Activated CD4-positive, alpha-beta T cell treated with anti-CD3 and anti-CD28 coated beads, Interleukin-2, Interleukin-4, amounts not matched to agents 100 ng/mL and 50 ng/mL, durations not matched to agents 16 hours and 8 hours (primary cell): ENCODE measurements at regions not wholly inside any gene's neighbourhood (a gene's known extent, or its start where the extent isn't known, plus 50 kb on each side); places are given as distances from the start of the nearest gene placed in this dataset.

Experiments used
- DNase-seq: peaks from one replicate; pipeline ENCODE4 v3.0.0-alpha.2; 2020; ENCODE audit warnings: low spot score

DNA sequence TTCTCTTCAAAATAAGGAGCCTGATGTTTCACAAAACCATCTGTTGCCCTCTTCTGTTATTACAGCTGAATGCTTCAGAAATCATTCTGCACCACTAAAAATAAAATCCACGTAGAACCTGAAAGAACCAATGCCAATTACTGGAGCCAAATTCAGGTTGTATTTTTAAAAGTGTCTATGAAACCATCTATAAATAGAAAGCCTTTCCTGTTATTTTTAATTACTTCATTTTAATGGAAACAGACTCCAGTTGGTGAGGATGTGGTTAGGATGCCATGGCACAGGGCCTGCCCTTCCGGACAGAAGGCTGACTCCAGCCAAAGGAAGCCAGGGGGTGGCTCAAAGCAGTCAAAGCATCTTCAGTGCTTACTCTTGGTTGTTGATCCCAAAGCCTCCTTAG is 119.8 kb downstream of the TENT4A start:
- DNase-seq = no peak

DNA sequence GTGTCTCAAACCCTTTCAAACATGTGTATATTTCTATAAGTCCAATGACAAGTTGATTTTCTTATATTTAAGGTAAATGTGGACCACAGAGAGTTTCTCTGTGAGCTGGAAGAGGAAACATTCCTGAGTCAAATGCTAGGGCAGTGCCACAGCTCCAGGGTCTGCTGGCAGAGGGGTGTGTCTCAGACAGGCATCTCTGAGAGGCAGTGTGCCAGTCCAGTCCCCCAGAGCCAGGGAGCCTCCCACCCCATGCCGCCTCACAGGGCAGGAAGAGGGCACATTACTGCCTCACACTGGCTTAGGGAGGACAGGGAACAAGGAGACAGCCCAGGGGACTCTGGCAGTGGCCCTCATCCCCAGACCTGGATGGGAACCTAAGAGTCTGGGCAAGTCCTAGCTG is 120.2 kb downstream of the TENT4A start:
- no peak for DNase-seq

- DNase-seq = no peak
These were observed 123.9 kb downstream of the TENT4A start for GRCh38 chr5:6837095-6837494.

- peak; percentile 43 for DNase-seq
These were observed 124.4 kb downstream of the TENT4A start for GRCh38 chr5:6837519-6838110.

GRCh38 chr5:6838736-6839135 is 125.5 kb downstream of the TENT4A start:
- no peak for DNase-seq

GRCh38 chr5:6840136-6840793 is 127.0 kb downstream of the TENT4A start:
- no peak for DNase-seq

DNA sequence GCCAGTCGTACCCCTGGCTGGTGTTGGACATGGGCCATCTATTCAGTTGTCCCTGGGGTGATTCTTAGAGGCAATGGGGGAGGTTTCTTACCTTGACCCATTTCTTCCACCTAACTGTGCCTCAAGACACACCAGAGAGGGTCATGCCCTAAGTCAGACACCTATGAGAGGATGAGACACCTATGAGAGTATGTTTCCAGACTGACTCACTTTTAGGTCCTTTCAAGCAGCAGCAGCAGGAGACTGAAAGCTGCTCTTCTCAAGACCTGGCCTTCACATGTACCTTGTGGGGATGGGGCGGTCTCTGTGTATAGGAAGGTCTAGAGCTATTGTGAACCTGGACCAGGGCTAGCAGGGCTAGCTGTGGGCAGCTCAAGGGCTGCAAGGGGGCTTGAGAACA is 130.1 kb downstream of the TENT4A start:
- DNase-seq = no peak

GRCh38 chr5:6843821-6844220 is 130.6 kb downstream of the TENT4A start:
- no peak for DNase-seq

- DNase-seq = no peak
These were observed 132.6 kb downstream of the TENT4A start for GRCh38 chr5:6845856-6846255.

DNA sequence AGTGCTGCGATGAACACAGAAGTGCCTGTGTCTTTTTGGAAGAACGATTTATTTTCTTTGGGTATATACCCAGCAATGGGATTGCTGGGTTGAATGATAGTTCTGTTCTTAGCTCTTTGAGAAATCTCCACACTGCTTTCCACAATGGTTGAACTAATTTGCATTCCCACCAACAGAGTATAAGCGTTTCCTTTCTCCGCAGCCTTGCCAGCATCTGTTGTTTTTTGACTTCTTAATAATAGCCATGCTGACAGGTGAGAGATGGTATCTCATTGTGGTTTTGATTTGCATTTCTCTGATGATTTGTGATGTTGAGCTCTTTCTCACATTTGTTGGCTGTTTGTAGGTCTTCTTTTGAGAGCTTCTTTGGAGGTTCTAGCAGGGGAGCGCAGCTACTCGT is 134.6 kb downstream of the TENT4A start:
- DNase-seq = no peak

GRCh38 chr5:6849316-6850105 is 136.3 kb downstream of the TENT4A start:
- DNase-seq = peak; percentile 42

DNA sequence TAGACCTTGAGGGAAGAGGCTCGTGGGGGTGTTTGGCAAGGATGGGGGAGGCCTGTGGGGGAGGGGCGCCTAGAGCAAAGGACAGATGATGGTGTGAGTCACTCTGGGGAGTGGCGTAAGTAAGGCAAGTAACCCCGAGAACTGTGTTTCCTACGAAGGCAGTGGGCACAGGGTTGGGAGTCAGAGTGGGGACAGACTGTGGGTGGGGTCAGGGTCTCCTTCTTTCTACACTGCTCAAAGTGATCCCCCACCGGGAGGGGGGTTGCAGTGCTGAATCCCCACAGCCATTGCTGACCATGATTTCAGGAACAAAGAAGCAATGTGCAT is 136.8 kb downstream of the TENT4A start:
- no peak for DNase-seq

DNA sequence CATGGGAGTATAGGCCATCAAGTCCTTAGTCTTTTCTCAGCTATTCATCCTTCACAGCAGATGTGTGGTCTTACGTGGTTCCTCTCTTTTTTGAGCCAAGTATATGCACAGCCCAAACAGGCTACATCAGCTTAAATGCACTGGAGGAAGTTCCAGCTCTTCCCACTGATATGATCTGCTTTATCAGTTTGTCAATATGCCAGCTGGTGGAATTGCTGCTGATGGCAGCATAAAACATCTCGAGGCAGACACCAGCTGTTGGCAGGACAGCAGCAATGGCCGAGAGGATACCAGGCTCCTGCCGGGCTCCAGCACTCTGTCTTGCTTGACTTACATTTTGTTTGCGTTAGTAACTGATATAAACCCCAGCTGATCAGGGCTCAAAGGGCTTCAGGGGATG is 143.4 kb downstream of the TENT4A start:
- no peak for DNase-seq

- no peak for DNase-seq
These were observed 145.2 kb downstream of the TENT4A start for GRCh38 chr5:6858419-6858818.

DNA sequence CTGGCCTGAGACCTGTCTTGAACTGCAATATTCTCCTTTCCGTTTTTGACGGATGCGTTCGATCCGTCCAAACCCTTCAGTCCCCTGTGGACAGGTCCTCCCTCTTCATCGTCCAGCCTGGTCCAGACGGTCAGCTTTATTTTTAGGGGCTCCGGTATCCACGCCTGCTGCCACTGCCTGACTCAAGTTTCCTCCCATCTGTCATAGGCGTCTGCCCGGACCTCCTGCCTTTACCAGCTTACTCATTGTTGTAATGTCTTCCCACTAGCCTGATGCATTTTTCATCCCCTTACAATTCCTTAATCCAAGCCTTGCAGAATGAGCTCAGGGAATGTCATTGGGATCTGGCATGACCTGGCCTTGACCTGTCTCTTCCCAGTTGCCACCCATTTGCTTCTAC is 145.8 kb downstream of the TENT4A start:
- DNase-seq = no peak

GRCh38 chr5:6859951-6860638 is 146.9 kb downstream of the TENT4A start:
- no peak for DNase-seq

DNA sequence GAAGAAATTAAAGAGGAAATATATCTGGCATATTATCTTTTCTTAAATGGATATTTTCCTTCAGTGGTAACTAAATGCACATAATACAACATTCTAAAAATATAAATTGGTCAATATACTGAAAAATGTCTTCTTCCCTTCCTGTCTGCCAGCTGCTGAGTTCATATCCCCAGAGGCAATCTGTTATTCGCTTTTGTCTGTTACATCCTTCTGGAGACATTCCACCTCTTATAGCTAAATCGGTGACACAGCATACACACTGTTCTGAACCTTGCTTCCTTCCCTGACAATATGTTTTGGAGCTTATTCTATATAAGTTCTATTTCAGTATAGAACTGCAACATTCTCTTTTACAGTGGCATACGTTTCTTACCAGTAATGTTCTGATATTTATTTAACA is 147.8 kb downstream of the TENT4A start:
- DNase-seq = no peak

DNA sequence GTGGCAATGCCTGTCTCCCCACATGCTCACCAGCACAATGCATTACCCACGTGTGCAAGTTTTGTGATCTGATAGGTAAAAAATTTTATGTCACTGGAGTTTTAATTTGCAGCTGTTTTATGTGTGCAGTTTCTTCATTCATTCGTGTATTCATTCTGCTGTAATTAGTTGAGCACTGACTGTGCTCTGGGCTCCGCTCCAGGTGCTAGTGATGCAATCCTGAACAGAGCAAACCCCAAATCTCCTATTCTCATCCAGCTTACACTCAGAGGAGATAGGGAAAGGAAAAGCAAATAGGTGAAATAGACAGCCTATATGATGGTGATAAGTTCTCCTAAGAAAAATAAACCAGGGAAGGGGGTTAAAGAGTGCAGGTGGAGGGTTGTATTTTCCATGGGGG is 148.4 kb downstream of the TENT4A start:
- no peak for DNase-seq

- DNase-seq = no peak
These were observed 149.1 kb downstream of the TENT4A start for GRCh38 chr5:6862306-6862705.

- no peak for DNase-seq
These were observed 154.5 kb downstream of the TENT4A start for GRCh38 chr5:6867712-6868111.

- DNase-seq = no peak
These were observed 154.9 kb downstream of the TENT4A start for GRCh38 chr5:6868171-6868570.

GRCh38 chr5:6868575-6869215 is 155.5 kb downstream of the TENT4A start:
- DNase-seq = no peak
